ENCODE measurements at regions not wholly inside any gene's neighbourhood (a gene's known extent, or its start where the extent isn't known, plus 50 kb on each side); places are given as distances from the start of the nearest gene placed in this dataset.

GRCh38 chr10:105921348-105921747 lies 1243.2 kb downstream of the SORCS1 start:
- no peak for TF ChIP-seq USF2 (IDR thresholded peaks at IDR 0.05)
- TF ChIP-seq, protein P1, sequence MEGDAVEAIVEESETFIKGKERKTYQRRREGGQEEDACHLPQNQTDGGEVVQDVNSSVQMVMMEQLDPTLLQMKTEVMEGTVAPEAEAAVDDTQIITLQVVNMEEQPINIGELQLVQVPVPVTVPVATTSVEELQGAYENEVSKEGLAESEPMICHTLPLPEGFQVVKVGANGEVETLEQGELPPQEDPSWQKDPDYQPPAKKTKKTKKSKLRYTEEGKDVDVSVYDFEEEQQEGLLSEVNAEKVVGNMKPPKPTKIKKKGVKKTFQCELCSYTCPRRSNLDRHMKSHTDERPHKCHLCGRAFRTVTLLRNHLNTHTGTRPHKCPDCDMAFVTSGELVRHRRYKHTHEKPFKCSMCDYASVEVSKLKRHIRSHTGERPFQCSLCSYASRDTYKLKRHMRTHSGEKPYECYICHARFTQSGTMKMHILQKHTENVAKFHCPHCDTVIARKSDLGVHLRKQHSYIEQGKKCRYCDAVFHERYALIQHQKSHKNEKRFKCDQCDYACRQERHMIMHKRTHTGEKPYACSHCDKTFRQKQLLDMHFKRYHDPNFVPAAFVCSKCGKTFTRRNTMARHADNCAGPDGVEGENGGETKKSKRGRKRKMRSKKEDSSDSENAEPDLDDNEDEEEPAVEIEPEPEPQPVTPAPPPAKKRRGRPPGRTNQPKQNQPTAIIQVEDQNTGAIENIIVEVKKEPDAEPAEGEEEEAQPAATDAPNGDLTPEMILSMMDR (IDR thresholded peaks at IDR 0.05) = no peak
- TF ChIP-seq PBX3 (IDR thresholded peaks at IDR 0.05) = no peak
- TF ChIP-seq, protein P2, sequence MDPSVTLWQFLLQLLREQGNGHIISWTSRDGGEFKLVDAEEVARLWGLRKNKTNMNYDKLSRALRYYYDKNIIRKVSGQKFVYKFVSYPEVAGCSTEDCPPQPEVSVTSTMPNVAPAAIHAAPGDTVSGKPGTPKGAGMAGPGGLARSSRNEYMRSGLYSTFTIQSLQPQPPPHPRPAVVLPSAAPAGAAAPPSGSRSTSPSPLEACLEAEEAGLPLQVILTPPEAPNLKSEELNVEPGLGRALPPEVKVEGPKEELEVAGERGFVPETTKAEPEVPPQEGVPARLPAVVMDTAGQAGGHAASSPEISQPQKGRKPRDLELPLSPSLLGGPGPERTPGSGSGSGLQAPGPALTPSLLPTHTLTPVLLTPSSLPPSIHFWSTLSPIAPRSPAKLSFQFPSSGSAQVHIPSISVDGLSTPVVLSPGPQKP (IDR thresholded peaks at IDR 0.05; ENCODE audit: low read depth, low read length) = no peak
- TF ChIP-seq, protein P3, sequence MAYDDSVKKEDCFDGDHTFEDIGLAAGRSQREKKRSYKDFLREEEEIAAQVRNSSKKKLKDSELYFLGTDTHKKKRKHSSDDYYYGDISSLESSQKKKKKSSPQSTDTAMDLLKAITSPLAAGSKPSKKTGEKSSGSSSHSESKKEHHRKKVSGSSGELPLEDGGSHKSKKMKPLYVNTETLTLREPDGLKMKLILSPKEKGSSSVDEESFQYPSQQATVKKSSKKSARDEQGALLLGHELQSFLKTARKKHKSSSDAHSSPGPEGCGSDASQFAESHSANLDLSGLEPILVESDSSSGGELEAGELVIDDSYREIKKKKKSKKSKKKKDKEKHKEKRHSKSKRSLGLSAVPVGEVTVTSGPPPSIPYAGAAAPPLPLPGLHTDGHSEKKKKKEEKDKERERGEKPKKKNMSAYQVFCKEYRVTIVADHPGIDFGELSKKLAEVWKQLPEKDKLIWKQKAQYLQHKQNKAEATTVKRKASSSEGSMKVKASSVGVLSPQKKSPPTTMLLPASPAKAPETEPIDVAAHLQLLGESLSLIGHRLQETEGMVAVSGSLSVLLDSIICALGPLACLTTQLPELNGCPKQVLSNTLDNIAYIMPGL (CRISPR knock-in tag; IDR thresholded peaks at IDR 0.05; ENCODE audit: borderline replicate concordance) = no peak
- TF ChIP-seq POLR2A (IDR thresholded peaks at IDR 0.05; ENCODE audit: low read length) = no peak
- TF ChIP-seq, protein P4, sequence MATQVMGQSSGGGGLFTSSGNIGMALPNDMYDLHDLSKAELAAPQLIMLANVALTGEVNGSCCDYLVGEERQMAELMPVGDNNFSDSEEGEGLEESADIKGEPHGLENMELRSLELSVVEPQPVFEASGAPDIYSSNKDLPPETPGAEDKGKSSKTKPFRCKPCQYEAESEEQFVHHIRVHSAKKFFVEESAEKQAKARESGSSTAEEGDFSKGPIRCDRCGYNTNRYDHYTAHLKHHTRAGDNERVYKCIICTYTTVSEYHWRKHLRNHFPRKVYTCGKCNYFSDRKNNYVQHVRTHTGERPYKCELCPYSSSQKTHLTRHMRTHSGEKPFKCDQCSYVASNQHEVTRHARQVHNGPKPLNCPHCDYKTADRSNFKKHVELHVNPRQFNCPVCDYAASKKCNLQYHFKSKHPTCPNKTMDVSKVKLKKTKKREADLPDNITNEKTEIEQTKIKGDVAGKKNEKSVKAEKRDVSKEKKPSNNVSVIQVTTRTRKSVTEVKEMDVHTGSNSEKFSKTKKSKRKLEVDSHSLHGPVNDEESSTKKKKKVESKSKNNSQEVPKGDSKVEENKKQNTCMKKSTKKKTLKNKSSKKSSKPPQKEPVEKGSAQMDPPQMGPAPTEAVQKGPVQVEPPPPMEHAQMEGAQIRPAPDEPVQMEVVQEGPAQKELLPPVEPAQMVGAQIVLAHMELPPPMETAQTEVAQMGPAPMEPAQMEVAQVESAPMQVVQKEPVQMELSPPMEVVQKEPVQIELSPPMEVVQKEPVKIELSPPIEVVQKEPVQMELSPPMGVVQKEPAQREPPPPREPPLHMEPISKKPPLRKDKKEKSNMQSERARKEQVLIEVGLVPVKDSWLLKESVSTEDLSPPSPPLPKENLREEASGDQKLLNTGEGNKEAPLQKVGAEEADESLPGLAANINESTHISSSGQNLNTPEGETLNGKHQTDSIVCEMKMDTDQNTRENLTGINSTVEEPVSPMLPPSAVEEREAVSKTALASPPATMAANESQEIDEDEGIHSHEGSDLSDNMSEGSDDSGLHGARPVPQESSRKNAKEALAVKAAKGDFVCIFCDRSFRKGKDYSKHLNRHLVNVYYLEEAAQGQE (IDR thresholded peaks at IDR 0.05) = no peak
- TF ChIP-seq GATA3 (IDR thresholded peaks at IDR 0.05; ENCODE audit: borderline replicate concordance) = no peak
